Coronary artery (tissue), 2 donors: ENCODE measurements at regions not wholly inside any gene's neighbourhood (a gene's known extent, or its start where the extent isn't known, plus 50 kb on each side); places are given as distances from the start of the nearest gene placed in this dataset.

Experiments used
- DNase-seq: peaks from one replicate; pipeline ENCODE4 v3.0.0-alpha.2; 2017; ENCODE audit warnings: low spot score
- H3K27ac ChIP-seq, 2 donors: fragments of 200-600 bp; sonication (generic); one replicate each; pipeline ENCODE4 v1.5.1; 2016 to 2019
- H3K4me3 ChIP-seq: fragments of 200-600 bp; sonication (generic); 2 replicates; pipeline ENCODE4 v1.5.1; 2016; ENCODE audit warnings: mild to moderate bottlenecking, moderate library complexity
- CTCF ChIP-seq: fragments of 200-600 bp; sonication (generic); IDR thresholded peaks from one replicate; pipeline ENCODE4 v1.5.1; 2019; ENCODE audit warnings: antibody characterized with exemption

GRCh38 chr16:9533042-9533441 is 441.6 kb downstream of the HAPSTR1 start:
- Histone ChIP-seq H3K27ac (no peak overlapping the region), H3K4me3 (no peak overlapping the region)
- no peak for TF ChIP-seq CTCF
- DNase-seq = no peak

GRCh38 chr16:9534759-9535158 is 443.3 kb downstream of the HAPSTR1 start:
- no peak overlapping the region for H3K27ac ChIP-seq
- no peak overlapping the region for H3K4me3 ChIP-seq
- no peak for TF ChIP-seq CTCF
- DNase-seq = no peak

- Histone ChIP-seq H3K27ac (no peak overlapping the region), H3K4me3 (no peak overlapping the region)
- DNase-seq = no peak
- TF ChIP-seq CTCF = no peak
These were observed 445.5 kb downstream of the HAPSTR1 start for GRCh38 chr16:9536905-9537304.

- H3K4me3 ChIP-seq = no peak overlapping the region
- TF ChIP-seq CTCF = no peak
- no peak for DNase-seq
- no peak overlapping the region for H3K27ac ChIP-seq
These were observed 447.9 kb downstream of the HAPSTR1 start for GRCh38 chr16:9539346-9539745.

GRCh38 chr16:9541723-9542122 is 450.3 kb downstream of the HAPSTR1 start:
- Histone ChIP-seq H3K27ac (no peak overlapping the region), H3K4me3 (no peak overlapping the region)
- TF ChIP-seq CTCF = no peak
- no peak for DNase-seq

GRCh38 chr16:9542165-9542755 is 450.8 kb downstream of the HAPSTR1 start:
- no peak for DNase-seq
- no peak overlapping the region for H3K4me3 ChIP-seq
- TF ChIP-seq CTCF = no peak
- no peak overlapping the region for H3K27ac ChIP-seq

GRCh38 chr16:9545522-9546437 is 454.3 kb downstream of the HAPSTR1 start:
- H3K4me3 ChIP-seq = no peak overlapping the region
- DNase-seq = no peak
- H3K27ac ChIP-seq = no peak overlapping the region
- no peak for TF ChIP-seq CTCF
